Endothelial cell of umbilical vein (primary cell): ENCODE measurements at regions not wholly inside any gene's neighbourhood (a gene's known extent, or its start where the extent isn't known, plus 50 kb on each side); places are given as distances from the start of the nearest gene placed in this dataset.

Source experiments
- BruUV-seq: library from RNA; stranded (reverse); fragments of 400-500 nt; replicated peaks from 2 replicates; lab custom pipeline; 2021; lab: Mats Ljungman, UMichigan
- CTCF ChIA-PET: fragments of 300-600, 350-600 bp; sonication (Branson Sonifier 250); formaldehyde crosslinking; loops from one replicate; lab custom pipeline; 2021; ENCODE audit warnings: antibody characterized with exemption, inconsistent platforms; lab: Charles Lee
- POLR2A ChIA-PET: fragments of 300-600, 350-600 bp; sonication (Branson Sonifier 250); formaldehyde crosslinking; loops from one replicate; lab custom pipeline; 2021; ENCODE audit warnings: antibody characterized with exemption, inconsistent platforms; lab: Charles Lee
- DNase-seq: peaks from one replicate; pipeline ENCODE4 v3.0.0-alpha.2; 2011; ENCODE audit warnings: low read depth, low spot score
- FAIRE-seq: peaks from 2 replicates; lab custom pipeline; 2011; peaks lifted over from hg19 to GRCh38; lab: Jason Lieb, UNC
- H2AFZ ChIP-seq: 2 replicates; pipeline ENCODE4 v1.6.0; 2012; ENCODE audit warnings: low read depth, low read length, control low read depth, inconsistent platforms
- H3K27ac ChIP-seq: 2 replicates; pipeline ENCODE4 v1.5.1; 2011; ENCODE audit warnings: low read depth, mild to moderate bottlenecking, control low read depth, low read length, moderate library complexity; ENCODE audit not compliant: insufficient read depth
- H3K27me3 ChIP-seq, 2 experiments: 2 replicates each; pipeline versions ENCODE4 v1.6.0 to v1.6.1; 2011; ENCODE audit warnings: low read length in 2 of 2, mixed read lengths in 1 of 2; ENCODE audit not compliant: control insufficient read depth in 2 of 2, insufficient read depth in 2 of 2
- H3K36me3 ChIP-seq, 2 experiments: 2 replicates in 1 of 2; 3 replicates in 1 of 2; pipeline ENCODE4 v1.5.1; 2011; ENCODE audit warnings: low read length in 2 of 2, mild to moderate bottlenecking in 1 of 2, moderate library complexity in 1 of 2; ENCODE audit not compliant: control insufficient read depth in 2 of 2, insufficient read depth in 2 of 2; ENCODE audit errors: extremely low read depth in 1 of 2
- H3K4me1 ChIP-seq: 3 replicates; pipeline ENCODE4 v1.5.1; 2011; ENCODE audit warnings: mild to moderate bottlenecking, low read length; ENCODE audit not compliant: control insufficient read depth, insufficient read depth; ENCODE audit errors: extremely low read depth
- H3K4me2 ChIP-seq: 2 replicates; pipeline ENCODE4 v1.6.1; 2011; ENCODE audit warnings: low read length, control low read depth, mixed read lengths; ENCODE audit not compliant: insufficient read depth
- H3K4me3 ChIP-seq, 3 experiments: fragments of 200-600 bp in 1 of 3; sonication (generic), shearing (Covaris generic) in 1 of 3; replicated peaks in 1 of 3; 2 replicates each; pipeline ENCODE4 v1.5.1; 2011 to 2016; ENCODE audit warnings: control low read depth in 3 of 3, low read length in 3 of 3, mild to moderate bottlenecking in 2 of 3, inconsistent platforms in 1 of 3, low read depth in 1 of 3, moderate library complexity in 1 of 3; ENCODE audit not compliant: insufficient read depth in 1 of 3
- H3K79me2 ChIP-seq: 2 replicates; pipeline ENCODE4 v1.6.0; 2012; ENCODE audit warnings: low read length, inconsistent platforms; ENCODE audit not compliant: control insufficient read depth, insufficient read depth
- H3K9ac ChIP-seq: replicated peaks from 2 replicates; pipeline ENCODE3; 2011; ENCODE audit warnings: low read length, control low read depth; ENCODE audit not compliant: insufficient read depth; ENCODE audit errors: extremely low read depth
- H3K9me1 ChIP-seq: replicated peaks from 3 replicates; pipeline ENCODE4 v1.6.0; 2011; ENCODE audit warnings: mild to moderate bottlenecking, low read length; ENCODE audit not compliant: control insufficient read depth, insufficient read depth; ENCODE audit errors: extremely low read depth
- H3K9me3 ChIP-seq: replicated peaks from 2 replicates; pipeline ENCODE4 v1.5.1; 2012; ENCODE audit warnings: low read length, inconsistent platforms; ENCODE audit not compliant: control insufficient read depth, insufficient read depth
- H4K20me1 ChIP-seq: replicated peaks from 2 replicates; pipeline ENCODE3; 2011; ENCODE audit warnings: mild to moderate bottlenecking, low read length; ENCODE audit not compliant: control insufficient read depth, insufficient read depth; ENCODE audit errors: extremely low read depth
- CTCF ChIP-seq, 2 donors: IDR thresholded peaks; 1 replicate in 1 of 2; 2 replicates in 1 of 2; pipeline ENCODE4 v1.5.1; 2011; ENCODE audit warnings: low read length in 2 of 2, mild to moderate bottlenecking in 2 of 2, moderate library complexity in 2 of 2, control low read depth in 1 of 2, inconsistent platforms in 1 of 2, low read depth in 1 of 2; ENCODE audit not compliant: insufficient read depth in 1 of 2; ENCODE audit errors: extremely low read depth in 1 of 2
- EZH2 ChIP-seq: IDR thresholded peaks from 2 replicates; pipeline ENCODE4 v1.6.1; 2012; ENCODE audit warnings: borderline replicate concordance, low read depth, mild to moderate bottlenecking, moderate library complexity, low read length, inconsistent platforms; ENCODE audit not compliant: severe bottlenecking
- FOS ChIP-seq: IDR thresholded peaks from 2 replicates; pipeline ENCODE4 v1.6.1; 2011; ENCODE audit warnings: mild to moderate bottlenecking, low read length, moderate library complexity, borderline replicate concordance; ENCODE audit not compliant: insufficient read depth
- GATA2 ChIP-seq: IDR thresholded peaks from 2 replicates; pipeline ENCODE4 v1.7.0; 2011; ENCODE audit warnings: low read depth, mild to moderate bottlenecking, moderate library complexity, mixed read lengths, low read length; ENCODE audit not compliant: insufficient read length, insufficient read depth
- JUN ChIP-seq: IDR thresholded peaks from 2 replicates; pipeline ENCODE4 v1.6.1; 2011; ENCODE audit warnings: borderline replicate concordance, low read depth; ENCODE audit not compliant: insufficient read length, insufficient read depth
- MYC ChIP-seq: IDR thresholded peaks from one replicate; pipeline ENCODE4 v1.6.1; 2011; ENCODE audit warnings: mild to moderate bottlenecking, low read depth, low read length
- POLR2A ChIP-seq: IDR thresholded peaks from 2 replicates; pipeline ENCODE4 v1.6.1; 2012; ENCODE audit warnings: low read depth, mild to moderate bottlenecking, control low read depth, low read length
- POLR2AphosphoS5 ChIP-seq: IDR thresholded peaks from 2 replicates; pipeline ENCODE4 v1.6.1; 2012; ENCODE audit warnings: low read depth, mild to moderate bottlenecking, control low read depth, low read length, moderate library complexity; ENCODE audit not compliant: insufficient read depth
- dilution Hi-C: fragments of 300-500 bp; cut with MboI; formaldehyde crosslinking; loops from one replicate; pipeline ENCODE4 v1.15.0; 2019; ENCODE audit warnings: low sequenced_read_pairs; ENCODE audit not compliant: extremely low pct_ligation_motif_present
- intact Hi-C: fragments of 100-400 bp; cut with micrococcal nuclease; formaldehyde crosslinking; loops from one replicate; pipeline ENCODE4 v1.10.0; 2022
- TF ChIP-seq, protein P1 (sequence below): IDR thresholded peaks from 2 replicates; pipeline ENCODE4 v1.6.1; 2011; ENCODE audit not compliant: insufficient read depth, insufficient read length

DNA sequence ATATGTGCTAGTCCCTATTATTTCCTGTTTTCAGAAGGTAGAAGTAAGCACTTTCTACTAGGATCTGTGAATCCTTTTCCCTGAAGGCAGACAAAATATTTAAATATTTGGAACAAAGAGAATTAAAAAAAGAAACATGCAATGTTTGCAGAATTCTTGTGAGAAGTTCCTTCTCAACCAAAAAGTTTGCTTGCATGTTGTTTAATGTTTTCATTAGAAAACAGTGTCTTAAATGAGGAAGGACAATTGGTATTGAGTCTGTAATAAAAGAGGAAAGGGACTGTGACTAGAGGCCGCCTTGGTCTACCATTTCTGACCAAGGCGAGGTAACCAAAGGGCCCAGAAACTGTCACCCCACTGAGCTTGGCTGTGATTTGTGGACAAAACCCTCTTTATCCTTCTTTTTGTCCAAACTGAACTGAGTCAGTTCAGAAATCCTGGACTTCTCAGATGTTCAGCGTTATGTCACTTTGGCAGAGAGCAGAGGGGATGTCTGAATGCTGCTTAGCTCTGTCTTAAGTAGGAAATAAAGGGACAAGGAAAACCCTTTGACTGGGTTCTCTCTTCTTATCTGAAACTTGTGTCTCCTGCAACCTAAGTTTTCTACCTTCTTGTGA, 129.8 kb upstream of the CPM start:
- CTCF ChIA-PET, result no interaction called here
- no peak overlapping the region for H3K4me2 ChIP-seq
- FAIRE-seq (no peak), DNase-seq (no peak)
- no peaks in the 10 kb centered on the region for H4K20me1 ChIP-seq
- no peaks in the 10 kb centered on the region for H3K9me3 ChIP-seq
- no peak overlapping the region for H3K27ac ChIP-seq
- H3K4me1 ChIP-seq, result peaks cover 4% of the 10 kb centered on the region
- dilution Hi-C loops, result no loop called here
- no peak overlapping the region for H3K9ac ChIP-seq
- H3K36me3 ChIP-seq, result no peaks in the 10 kb centered on the region
- peaks cover 12 to 28% of the 10 kb centered on the region in 2 experiments for H3K27me3 ChIP-seq
- H3K4me3 ChIP-seq, result no peak overlapping the region
- H3K9me1 ChIP-seq, result no peaks in the 10 kb centered on the region
- POLR2A ChIA-PET, result no interaction called here
- TF ChIP-seq POLR2AphosphoS5 (no peak), JUN (no peak), POLR2A (no peak), CTCF (IDR thresholded peaks at IDR 0.05; ENCODE audit: extremely low read depth in 1 of 2, insufficient read depth in 1 of 2, low read depth in 1 of 2, low read length in 2 of 2) (no peak), MYC (no peak), FOS (no peak), EZH2 (no peak), GATA2 (no peak)
- TF ChIP-seq, protein P1, sequence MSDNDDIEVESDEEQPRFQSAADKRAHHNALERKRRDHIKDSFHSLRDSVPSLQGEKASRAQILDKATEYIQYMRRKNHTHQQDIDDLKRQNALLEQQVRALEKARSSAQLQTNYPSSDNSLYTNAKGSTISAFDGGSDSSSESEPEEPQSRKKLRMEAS, result no peak
- H2AFZ ChIP-seq, result no peak overlapping the region
- intact Hi-C loops, result no loop called here
- BruUV-seq, result no TSS peak
- no peaks in the 10 kb centered on the region for H3K79me2 ChIP-seq
